Left kidney (tissue), 1 donor: ENCODE measurements at regions not wholly inside any gene's neighbourhood (a gene's known extent, or its start where the extent isn't known, plus 50 kb on each side); places are given as distances from the start of the nearest gene placed in this dataset.

ENCODE experiments used
- DNase-seq: peaks from one replicate; pipeline ENCODE4 v3.0.0-alpha.2; 2013

GRCh38 chrX:122389005-122389404, 795.1 kb upstream of the GRIA3 start:
- DNase-seq = no peak

- no peak for DNase-seq
Observed at GRCh38 chrX:122418758-122419157, 765.3 kb upstream of the GRIA3 start.

GRCh38 chrX:122421434-122422121, 762.5 kb upstream of the GRIA3 start:
- DNase-seq = no peak

- no peak for DNase-seq
Observed at GRCh38 chrX:122422547-122422946, 761.5 kb upstream of the GRIA3 start.

- DNase-seq = no peak
Observed at GRCh38 chrX:122434942-122435341, 749.1 kb upstream of the GRIA3 start.

GRCh38 chrX:122439831-122440230, 744.2 kb upstream of the GRIA3 start:
- no peak for DNase-seq

- no peak for DNase-seq
Observed at GRCh38 chrX:122440832-122441231, 743.2 kb upstream of the GRIA3 start.

GRCh38 chrX:122441451-122441850, 742.6 kb upstream of the GRIA3 start:
- DNase-seq = no peak

- DNase-seq = no peak
Observed at GRCh38 chrX:122445466-122445865, 738.6 kb upstream of the GRIA3 start.

GRCh38 chrX:122464341-122464740, 719.7 kb upstream of the GRIA3 start:
- no peak for DNase-seq

GRCh38 chrX:122475306-122475705, 708.8 kb upstream of the GRIA3 start:
- DNase-seq = no peak

GRCh38 chrX:122500556-122500955, 683.5 kb upstream of the GRIA3 start:
- no peak for DNase-seq

- no peak for DNase-seq
Observed at GRCh38 chrX:122501652-122502051, 682.4 kb upstream of the GRIA3 start.

- DNase-seq = no peak
Observed at GRCh38 chrX:122504026-122504425, 680.1 kb upstream of the GRIA3 start.

GRCh38 chrX:122512561-122513072, 671.5 kb upstream of the GRIA3 start:
- no peak for DNase-seq

GRCh38 chrX:122517786-122518185, 666.3 kb upstream of the GRIA3 start:
- DNase-seq = no peak

- no peak for DNase-seq
Observed at GRCh38 chrX:122545778-122546177, 638.3 kb upstream of the GRIA3 start.

GRCh38 chrX:122546269-122546668, 637.8 kb upstream of the GRIA3 start:
- DNase-seq = no peak

GRCh38 chrX:122552286-122552800, 631.7 kb upstream of the GRIA3 start:
- no peak for DNase-seq

GRCh38 chrX:122555925-122556324, 628.2 kb upstream of the GRIA3 start:
- DNase-seq = no peak

GRCh38 chrX:122565952-122566351, 618.1 kb upstream of the GRIA3 start:
- DNase-seq = peak; percentile 5

- no peak for DNase-seq
Observed at GRCh38 chrX:122566401-122566800, 617.7 kb upstream of the GRIA3 start.

GRCh38 chrX:122567911-122568310, 616.2 kb upstream of the GRIA3 start:
- DNase-seq = no peak

- no peak for DNase-seq
Observed at GRCh38 chrX:122572461-122572860, 611.6 kb upstream of the GRIA3 start.
